Activated naive CD4-positive, alpha-beta T cell treated with anti-CD3 and anti-CD28 coated beads for 36 hours (primary cell): ENCODE measurements at regions not wholly inside any gene's neighbourhood (a gene's known extent, or its start where the extent isn't known, plus 50 kb on each side); places are given as distances from the start of the nearest gene placed in this dataset.

ENCODE experiments used
- CTCF ChIA-PET: fragments of 350-600 bp; sonication (Branson Sonifier 250); formaldehyde crosslinking; loops from one replicate; lab custom pipeline; 2021; ENCODE audit warnings: antibody characterized with exemption; lab: Charles Lee
- DNase-seq: peaks from one replicate; pipeline ENCODE4 v3.0.0-alpha.2; 2020
- H3K27ac Mint-ChIP-seq: one replicate; pipeline ENCODE4 v1.8.0; 2021; ENCODE audit warnings: mild to moderate bottlenecking, mixed read lengths
- H3K27me3 Mint-ChIP-seq: one replicate; pipeline ENCODE4 v1.8.0; 2021; ENCODE audit warnings: low read depth, mixed read lengths
- H3K36me3 Mint-ChIP-seq: one replicate; pipeline ENCODE4 v1.8.0; 2021; ENCODE audit warnings: low read depth, mixed read lengths
- H3K4me1 Mint-ChIP-seq: one replicate; pipeline ENCODE4 v1.8.0; 2021; ENCODE audit warnings: low read depth, mixed read lengths
- H3K4me3 Mint-ChIP-seq: one replicate; pipeline ENCODE4 v1.8.0; 2021; ENCODE audit warnings: mild to moderate bottlenecking, moderate library complexity, mixed read lengths
- H3K9me3 Mint-ChIP-seq: one replicate; pipeline ENCODE4 v1.8.0; 2021; ENCODE audit warnings: mixed read lengths
- intact Hi-C: fragments of 100-400 bp; cut with micrococcal nuclease; formaldehyde crosslinking; loops from one replicate; pipeline ENCODE4 v1.15.1; 2023

DNA sequence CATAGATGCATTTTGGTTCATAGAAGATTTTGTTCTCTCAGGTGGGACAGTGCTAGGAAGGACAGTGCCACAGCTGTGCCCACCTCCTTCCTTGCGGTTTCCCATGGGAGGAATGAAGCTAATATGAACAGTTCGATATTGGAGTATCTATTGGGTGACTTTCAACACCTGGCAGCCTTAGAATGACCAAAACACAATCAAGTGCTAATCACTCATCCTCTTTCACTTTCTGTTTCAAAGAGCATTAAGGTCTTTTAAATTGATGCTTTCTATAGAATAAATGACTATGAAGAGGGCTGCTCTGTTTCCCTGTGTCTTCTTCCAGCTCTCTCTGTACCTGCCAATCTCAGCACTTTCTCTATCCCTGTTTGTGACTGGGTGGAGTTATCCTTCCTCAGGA, 784.0 kb downstream of the MRPL39 start:
- DNase-seq: no peak
- Mint-ChIP-seq H3K36me3 (no peaks in the 10 kb centered on the region), H3K27me3 (no peaks in the 10 kb centered on the region), H3K4me1 (no peaks in the 10 kb centered on the region), H3K9me3 (no peaks in the 10 kb centered on the region), H3K27ac (no peak overlapping the region), H3K4me3 (no peak overlapping the region)
- intact Hi-C loops: no loop called here
- CTCF ChIA-PET: no interaction called here

DNA sequence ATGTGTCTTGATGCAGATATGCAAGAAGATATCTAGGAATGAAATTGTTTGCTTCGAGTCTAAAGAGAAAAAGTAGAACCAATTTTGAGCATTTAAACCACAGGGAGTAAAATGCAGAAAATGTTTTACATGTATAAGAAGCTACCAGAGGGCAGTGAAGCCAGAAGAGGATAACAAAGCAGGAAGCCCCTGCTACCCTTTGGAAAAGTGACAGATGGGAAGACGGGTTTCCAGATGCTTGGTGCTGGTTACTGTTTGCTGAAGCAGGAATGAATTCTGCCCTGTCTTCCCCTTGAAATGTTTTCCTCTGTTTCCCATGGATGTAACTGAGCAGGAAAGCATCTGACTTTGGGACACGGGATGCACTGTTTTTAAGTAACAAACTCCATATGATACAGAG, 822.2 kb downstream of the MRPL39 start:
- DNase-seq: no peak
- Mint-ChIP-seq H3K9me3 (no peaks in the 10 kb centered on the region), H3K4me1 (no peaks in the 10 kb centered on the region), H3K4me3 (no peak overlapping the region), H3K27ac (no peak overlapping the region), H3K36me3 (no peaks in the 10 kb centered on the region), H3K27me3 (no peaks in the 10 kb centered on the region)
- CTCF ChIA-PET: no interaction called here
- intact Hi-C loops: no loop called here

DNA sequence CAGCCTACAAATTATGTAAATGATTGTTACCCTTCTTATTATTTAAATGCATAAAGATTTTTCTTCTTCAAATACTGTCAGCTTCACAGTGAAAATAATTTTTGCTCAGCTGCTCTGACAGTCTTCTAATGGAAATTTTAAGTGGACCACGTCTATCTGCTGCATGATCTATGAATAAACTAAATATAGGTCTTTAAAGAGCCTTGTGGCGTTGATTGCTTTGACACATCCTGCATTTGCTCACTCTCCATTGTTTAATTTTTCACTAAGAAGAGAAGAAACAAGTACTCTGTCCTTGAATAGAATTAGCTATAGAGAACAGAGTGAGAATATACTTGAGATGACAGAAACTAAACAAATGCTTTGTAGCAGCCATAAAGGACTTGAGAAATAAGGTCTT, 826.1 kb downstream of the MRPL39 start:
- CTCF ChIA-PET: interaction anchor here (0.7 kb wide), 1 partner anchor 924 kb away, joined by 6 read pairs; no protein-coding TSS in a partner anchor
- H3K9me3 Mint-ChIP-seq: no peaks in the 10 kb centered on the region
- intact Hi-C loops: no loop called here
- H3K27me3 Mint-ChIP-seq: no peaks in the 10 kb centered on the region
- H3K27ac Mint-ChIP-seq: no peak overlapping the region
- no peak for DNase-seq
- no peaks in the 10 kb centered on the region for H3K4me1 Mint-ChIP-seq
- no peak overlapping the region for H3K4me3 Mint-ChIP-seq
- H3K36me3 Mint-ChIP-seq: no peaks in the 10 kb centered on the region

DNA sequence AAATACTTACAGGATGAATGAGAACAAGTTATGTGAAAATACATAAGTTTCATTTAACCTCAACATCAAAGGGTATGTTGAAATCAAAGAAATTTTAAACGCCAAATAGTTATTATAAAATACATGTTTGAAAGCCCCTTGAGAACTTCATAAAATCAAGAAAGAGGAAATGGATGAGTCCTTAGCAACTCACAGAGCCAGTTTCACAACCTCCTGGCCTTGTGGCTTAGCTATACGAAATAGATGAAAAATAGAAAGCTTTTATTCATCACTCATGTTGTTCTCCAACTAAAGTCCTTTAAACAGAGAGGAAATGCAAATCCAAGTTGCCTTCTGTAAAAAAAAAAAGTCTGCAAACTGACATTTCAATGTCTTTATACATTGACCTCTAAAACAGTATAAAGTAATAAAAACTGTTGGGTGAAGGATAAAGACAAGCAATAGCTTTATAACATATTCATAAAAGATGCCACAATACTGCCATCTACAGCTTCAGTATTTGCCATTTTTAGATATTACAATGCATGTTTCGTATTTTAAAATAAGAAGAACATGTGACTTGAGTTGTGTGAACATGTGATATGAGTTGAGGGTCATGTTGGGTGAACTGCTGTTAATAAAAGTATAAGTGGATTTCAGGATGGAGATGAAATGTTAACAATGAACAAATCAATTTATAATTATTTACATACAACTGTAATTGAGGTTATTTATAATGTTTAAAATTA, 847.8 kb downstream of the MRPL39 start:
- intact Hi-C loops: no loop called here
- Mint-ChIP-seq H3K4me1 (no peaks in the 10 kb centered on the region), H3K9me3 (no peaks in the 10 kb centered on the region), H3K27me3 (no peaks in the 10 kb centered on the region), H3K27ac (no peak overlapping the region), H3K4me3 (no peak overlapping the region), H3K36me3 (no peaks in the 10 kb centered on the region)
- no peak for DNase-seq
- CTCF ChIA-PET: interaction anchor here (0.6 to 0.7 kb wide), 3 partner anchors 274 to 572 kb away, joined by 3 read pairs; no protein-coding TSS in a partner anchor

DNA sequence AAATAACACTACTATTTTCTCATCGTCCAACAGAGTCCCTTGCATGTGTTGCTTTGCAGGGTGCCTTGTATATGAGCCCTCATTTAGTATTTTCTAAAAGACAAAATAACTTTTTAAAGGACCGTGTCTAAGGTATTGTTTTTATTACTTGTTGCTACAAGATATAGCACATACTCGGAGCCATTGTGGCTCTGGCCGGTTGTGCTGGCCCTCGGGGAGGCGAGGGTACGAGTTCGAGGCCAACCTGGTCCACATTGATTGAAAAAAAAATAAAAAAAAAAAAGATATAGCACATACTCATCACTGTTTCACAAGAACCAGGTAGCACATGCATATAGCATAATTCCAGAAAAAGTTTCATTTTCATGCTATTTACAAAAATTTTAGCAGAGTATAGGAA, 869.2 kb downstream of the MRPL39 start:
- H3K27me3 Mint-ChIP-seq: no peaks in the 10 kb centered on the region
- H3K36me3 Mint-ChIP-seq: no peaks in the 10 kb centered on the region
- CTCF ChIA-PET: no interaction called here
- no peak overlapping the region for H3K27ac Mint-ChIP-seq
- no peak for DNase-seq
- H3K4me1 Mint-ChIP-seq: no peaks in the 10 kb centered on the region
- no peak overlapping the region for H3K4me3 Mint-ChIP-seq
- H3K9me3 Mint-ChIP-seq: no peaks in the 10 kb centered on the region
- intact Hi-C loops: no loop called here

DNA sequence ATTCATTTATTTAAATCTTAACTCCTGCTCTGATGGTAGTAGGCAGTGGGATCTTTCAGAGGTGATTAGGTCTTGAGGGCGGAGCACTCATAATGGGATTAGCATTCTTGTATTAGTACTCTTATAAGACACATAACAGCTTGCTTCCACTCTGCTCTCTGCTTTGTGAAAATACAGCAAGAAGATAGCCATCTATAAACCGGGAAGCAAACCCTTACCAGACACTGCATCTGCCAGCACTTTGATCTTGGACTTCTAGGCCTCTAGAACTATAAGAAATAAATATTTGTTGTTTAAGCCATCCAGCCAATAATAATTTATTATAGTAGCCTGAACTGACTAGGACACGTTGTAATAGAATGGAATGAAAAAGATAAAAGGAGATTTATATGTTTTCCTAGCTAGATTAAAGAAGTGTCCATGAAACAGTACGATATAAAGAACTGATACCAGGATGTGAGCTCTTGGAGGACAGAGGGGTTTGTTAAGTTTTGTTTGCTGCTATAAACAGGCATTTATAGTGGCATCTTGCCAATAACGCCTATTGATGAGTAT, 869.9 kb downstream of the MRPL39 start:
- Mint-ChIP-seq H3K27ac (no peak overlapping the region), H3K36me3 (no peaks in the 10 kb centered on the region), H3K27me3 (no peaks in the 10 kb centered on the region), H3K9me3 (no peaks in the 10 kb centered on the region), H3K4me3 (no peak overlapping the region), H3K4me1 (no peaks in the 10 kb centered on the region)
- DNase-seq: no peak
- intact Hi-C loops: no loop called here
- CTCF ChIA-PET: no interaction called here

DNA sequence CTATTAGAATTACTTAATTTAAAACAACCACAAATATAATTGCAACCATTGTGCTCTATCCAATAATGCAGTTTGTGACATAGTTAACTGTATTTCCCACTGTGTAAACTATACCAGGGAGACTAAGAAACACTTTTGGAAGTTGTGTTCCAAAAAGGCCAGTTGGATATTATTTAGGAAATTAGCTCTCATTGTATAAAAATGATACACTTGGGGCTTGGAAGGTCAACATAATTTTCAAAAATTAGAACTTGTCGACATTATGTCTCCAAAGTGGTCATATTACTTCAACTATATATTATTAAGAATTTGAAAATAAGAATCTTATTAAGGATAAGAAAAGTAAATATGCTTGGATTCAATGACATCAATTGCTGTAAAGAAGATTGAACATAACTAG, 876.6 kb downstream of the MRPL39 start:
- H3K4me1 Mint-ChIP-seq: no peaks in the 10 kb centered on the region
- intact Hi-C loops: no loop called here

DNA sequence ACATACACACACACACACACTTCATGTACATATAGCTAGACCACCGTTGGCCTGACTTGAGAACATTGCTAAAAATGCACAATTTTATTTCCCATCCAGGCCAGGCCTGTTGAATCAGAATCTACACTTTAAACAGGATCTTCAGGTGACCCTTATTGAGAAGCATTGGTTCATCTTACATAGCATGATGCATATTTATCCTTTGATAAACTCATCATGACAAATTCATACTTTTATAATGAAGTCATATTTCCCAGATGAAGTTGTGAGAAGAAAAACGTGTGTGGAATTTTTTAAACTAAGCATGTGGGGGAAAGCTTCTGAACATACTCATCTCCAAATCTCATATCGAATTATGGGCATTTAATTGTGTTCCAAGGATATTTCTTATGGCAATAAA, 877.7 kb downstream of the MRPL39 start:
- DNase-seq: no peak
- CTCF ChIA-PET: no interaction called here
- intact Hi-C loops: no loop called here
- Mint-ChIP-seq H3K27ac (no peak overlapping the region), H3K4me3 (no peak overlapping the region), H3K27me3 (no peaks in the 10 kb centered on the region), H3K36me3 (no peaks in the 10 kb centered on the region), H3K4me1 (no peaks in the 10 kb centered on the region), H3K9me3 (no peaks in the 10 kb centered on the region)

More for the DNA sequence above, 876.6 kb downstream of the MRPL39 start:
- CTCF ChIA-PET: no interaction called here
- H3K27me3 Mint-ChIP-seq: no peaks in the 10 kb centered on the region
- no peak overlapping the region for H3K27ac Mint-ChIP-seq
- H3K9me3 Mint-ChIP-seq: no peaks in the 10 kb centered on the region
- no peak for DNase-seq
- H3K36me3 Mint-ChIP-seq: no peaks in the 10 kb centered on the region
- H3K4me3 Mint-ChIP-seq: no peak overlapping the region

DNA sequence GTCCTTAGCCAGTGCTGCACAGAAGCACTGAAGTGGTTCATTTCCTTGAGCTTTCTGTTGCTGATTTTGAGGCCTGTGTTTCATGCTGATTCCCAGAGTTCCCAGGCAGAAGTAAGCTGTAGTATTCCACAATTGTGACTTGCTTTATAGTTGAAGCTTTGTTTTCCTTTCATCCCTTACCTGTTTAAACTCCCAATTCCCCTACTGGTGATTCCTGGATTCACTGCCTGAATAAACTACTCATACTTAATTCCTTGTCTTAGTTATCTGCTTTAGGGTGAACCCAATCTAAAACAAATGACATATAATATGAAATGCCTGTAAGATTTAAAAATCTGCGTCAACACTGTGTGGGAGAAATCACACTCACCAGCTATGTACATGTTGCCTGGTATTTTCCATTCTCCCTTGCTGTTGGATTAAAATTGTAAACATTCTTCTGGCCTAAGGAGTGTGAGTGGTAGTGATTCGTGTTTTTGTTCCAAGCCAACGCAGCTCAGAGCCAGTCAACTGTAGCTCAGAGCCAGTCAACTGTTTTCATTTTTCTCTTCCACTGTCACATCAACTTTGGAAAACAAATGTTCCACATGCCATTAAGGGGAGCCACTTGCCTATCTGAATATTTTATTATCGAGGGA, 879.4 kb downstream of the MRPL39 start:
- Mint-ChIP-seq H3K4me1 (no peaks in the 10 kb centered on the region), H3K36me3 (no peaks in the 10 kb centered on the region)

DNA sequence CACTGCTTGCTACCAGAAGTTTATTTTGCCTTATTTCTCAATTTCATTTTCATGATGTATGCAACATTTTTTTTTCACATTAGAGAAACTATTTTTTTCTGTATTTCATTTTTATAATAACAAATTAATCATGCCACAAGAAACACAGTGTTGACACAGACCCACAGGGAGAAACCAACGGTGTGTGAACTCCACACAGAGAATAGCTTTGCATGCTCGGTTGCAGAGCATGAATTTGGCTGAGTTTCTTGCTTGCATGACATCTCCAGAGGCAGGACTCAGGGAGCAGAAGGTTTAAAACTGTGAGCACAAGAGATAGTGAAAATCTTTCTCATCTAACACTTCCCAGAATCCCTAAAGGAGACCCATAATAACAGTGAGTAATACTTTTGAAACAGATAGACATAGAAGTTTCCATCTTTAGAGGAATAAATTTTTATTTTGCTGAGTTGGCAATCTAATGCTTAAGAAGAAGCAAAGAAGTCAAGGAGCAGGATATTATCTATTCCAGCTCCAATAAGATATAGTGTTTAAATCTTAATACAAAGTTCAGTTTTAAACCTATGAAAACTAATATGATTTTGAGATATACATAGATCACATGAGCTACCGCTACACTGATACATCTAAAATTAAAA, 890.9 kb downstream of the MRPL39 start:
- H3K27me3 Mint-ChIP-seq: no peaks in the 10 kb centered on the region
- DNase-seq: no peak
- H3K36me3 Mint-ChIP-seq: no peaks in the 10 kb centered on the region

More for the DNA sequence above, 879.4 kb downstream of the MRPL39 start:
- Mint-ChIP-seq H3K9me3 (no peaks in the 10 kb centered on the region), H3K27ac (no peak overlapping the region), H3K4me3 (no peak overlapping the region), H3K27me3 (no peaks in the 10 kb centered on the region)
- intact Hi-C loops: no loop called here
- DNase-seq: no peak
- CTCF ChIA-PET: no interaction called here

DNA sequence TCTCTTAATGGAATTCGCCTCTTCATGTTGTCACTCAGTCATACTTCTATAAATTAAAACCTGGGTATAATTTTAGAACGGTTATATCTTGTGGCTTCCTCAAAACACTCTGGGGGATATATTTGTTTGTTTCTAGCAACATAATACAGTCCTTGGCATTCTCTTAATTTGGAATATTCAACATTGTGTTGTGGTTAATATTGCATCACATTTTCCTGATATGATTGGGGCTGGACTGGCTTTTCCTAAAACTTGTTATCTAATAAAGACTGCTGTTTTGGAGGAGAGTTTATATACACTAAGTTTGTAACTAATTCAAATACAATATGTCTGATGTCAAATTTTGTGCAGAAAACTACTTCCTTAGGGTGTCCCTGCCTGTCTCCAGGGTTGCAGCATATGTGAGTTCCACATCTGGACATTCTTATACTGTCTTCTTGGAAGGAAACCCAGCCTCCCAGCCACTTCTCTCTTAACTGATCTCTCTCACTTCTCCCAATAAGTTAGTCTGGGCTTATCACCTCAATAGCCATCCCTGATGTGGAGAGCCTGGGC, 892.6 kb downstream of the MRPL39 start:
- no peaks in the 10 kb centered on the region for H3K36me3 Mint-ChIP-seq
- H3K27ac Mint-ChIP-seq: no peak overlapping the region
- intact Hi-C loops: no loop called here
- no peaks in the 10 kb centered on the region for H3K4me1 Mint-ChIP-seq
- no peak overlapping the region for H3K4me3 Mint-ChIP-seq
- no peaks in the 10 kb centered on the region for H3K27me3 Mint-ChIP-seq
- H3K9me3 Mint-ChIP-seq: no peaks in the 10 kb centered on the region
- DNase-seq: no peak
- CTCF ChIA-PET: no interaction called here

More for the DNA sequence above, 890.9 kb downstream of the MRPL39 start:
- CTCF ChIA-PET: no interaction called here
- no peaks in the 10 kb centered on the region for H3K4me1 Mint-ChIP-seq
- H3K4me3 Mint-ChIP-seq: no peak overlapping the region
- intact Hi-C loops: no loop called here
- no peaks in the 10 kb centered on the region for H3K9me3 Mint-ChIP-seq
- H3K27ac Mint-ChIP-seq: no peak overlapping the region

DNA sequence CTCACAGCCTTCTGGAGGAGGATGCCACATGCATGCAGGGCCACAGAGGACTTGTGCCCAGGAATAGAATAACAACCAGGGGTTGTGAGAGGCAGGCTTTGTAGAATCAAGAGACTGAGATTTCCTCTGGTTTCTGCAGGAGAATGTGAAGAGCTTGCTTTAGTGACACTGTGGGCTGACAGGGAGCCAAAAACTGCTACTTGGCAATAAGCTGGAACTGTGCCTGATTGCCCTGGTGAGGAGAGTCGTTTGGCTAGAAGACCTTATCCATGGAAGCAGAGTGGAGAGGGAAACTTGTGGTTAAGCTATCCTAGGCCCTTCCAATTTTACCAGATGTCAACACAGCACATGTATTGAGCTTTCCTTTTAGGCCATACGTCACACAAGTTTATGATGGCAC, 902.1 kb downstream of the MRPL39 start:
- intact Hi-C loops: no loop called here
- no peaks in the 10 kb centered on the region for H3K36me3 Mint-ChIP-seq
- no peaks in the 10 kb centered on the region for H3K9me3 Mint-ChIP-seq
- no peak overlapping the region for H3K4me3 Mint-ChIP-seq
- no peak overlapping the region for H3K27ac Mint-ChIP-seq
- CTCF ChIA-PET: no interaction called here
- H3K27me3 Mint-ChIP-seq: no peaks in the 10 kb centered on the region
- DNase-seq: no peak
- H3K4me1 Mint-ChIP-seq: no peaks in the 10 kb centered on the region
